ENCODE measurements at regions not wholly inside any gene's neighbourhood (a gene's known extent, or its start where the extent isn't known, plus 50 kb on each side); places are given as distances from the start of the nearest gene placed in this dataset.

- Histone ChIP-seq H3K9me3 (ENCODE audit: control insufficient read depth in 2 of 2, low read length in 2 of 2) (no peaks in the 10 kb centered on the region), H3K9ac (ENCODE audit: low read depth in 1 of 2, low read length in 2 of 2) (no peak overlapping the region), H3K4me3 (ENCODE audit: low read length in 2 of 2) (no peak overlapping the region), H3K27ac (ENCODE audit: low read depth in 2 of 2, low read length in 2 of 2) (no peak overlapping the region), H3K27me3 (ENCODE audit: control insufficient read depth in 2 of 2, insufficient read depth in 2 of 2, low read length in 2 of 2) (no peaks in the 10 kb centered on the region), H3K36me3 (ENCODE audit: control insufficient read depth in 2 of 2, insufficient read depth in 2 of 2, low read length in 2 of 2) (no peaks in the 10 kb centered on the region), H3K4me1 (ENCODE audit: control insufficient read depth in 2 of 2, insufficient read depth in 2 of 2, low read length in 2 of 2) (no peaks in the 10 kb centered on the region)
These were observed 176.5 kb downstream of the CTTN start for GRCh38 chr11:70574725-70575347.

DNA sequence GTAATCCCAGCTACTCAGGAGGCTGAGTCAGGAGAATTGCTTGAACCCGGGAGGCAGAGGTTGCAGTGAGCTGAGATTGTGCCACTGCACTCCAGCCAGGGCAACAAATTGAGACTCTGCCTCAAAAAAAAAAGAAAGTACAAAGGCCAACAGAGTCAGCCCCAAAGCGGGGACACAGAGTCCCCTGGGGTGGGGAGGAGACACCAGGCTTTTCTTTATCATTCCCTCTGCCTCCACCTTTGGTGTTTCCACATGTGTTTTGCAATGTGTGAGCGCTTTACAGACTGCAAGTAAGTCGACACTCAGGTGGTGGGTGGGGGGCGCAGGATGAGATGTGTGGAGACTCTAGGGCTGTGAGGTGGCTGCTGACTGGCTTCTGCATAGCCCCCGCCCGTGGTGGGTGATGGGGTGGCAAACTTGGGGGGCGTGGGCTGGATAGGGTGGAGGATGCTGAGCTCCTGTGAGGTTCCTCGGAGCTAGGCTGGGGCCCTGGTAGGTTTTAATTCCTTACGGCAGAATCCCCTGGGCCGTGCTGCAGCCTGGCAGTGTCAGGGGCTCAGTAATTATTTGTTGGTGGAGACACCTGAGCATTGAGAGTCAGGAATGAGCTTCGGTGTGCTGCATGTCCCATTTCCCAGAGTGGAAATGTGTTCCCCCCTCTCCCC is 177.2 kb downstream of the CTTN start:
- no peak overlapping the region for H3K4me3 ChIP-seq (ENCODE audit: low read length in 2 of 2)
- H3K36me3 ChIP-seq (ENCODE audit: control insufficient read depth in 2 of 2, insufficient read depth in 2 of 2, low read length in 2 of 2): no peaks in the 10 kb centered on the region
- no peaks in the 10 kb centered on the region for H3K4me1 ChIP-seq (ENCODE audit: control insufficient read depth in 2 of 2, insufficient read depth in 2 of 2, low read length in 2 of 2)
- H3K27ac ChIP-seq (ENCODE audit: low read depth in 2 of 2, low read length in 2 of 2): no peak overlapping the region
- H3K27me3 ChIP-seq (ENCODE audit: control insufficient read depth in 2 of 2, insufficient read depth in 2 of 2, low read length in 2 of 2): no peaks in the 10 kb centered on the region
- H3K9ac ChIP-seq (ENCODE audit: low read depth in 1 of 2, low read length in 2 of 2): no peak overlapping the region
- H3K9me3 ChIP-seq (ENCODE audit: control insufficient read depth in 2 of 2, low read length in 2 of 2): no peaks in the 10 kb centered on the region

DNA sequence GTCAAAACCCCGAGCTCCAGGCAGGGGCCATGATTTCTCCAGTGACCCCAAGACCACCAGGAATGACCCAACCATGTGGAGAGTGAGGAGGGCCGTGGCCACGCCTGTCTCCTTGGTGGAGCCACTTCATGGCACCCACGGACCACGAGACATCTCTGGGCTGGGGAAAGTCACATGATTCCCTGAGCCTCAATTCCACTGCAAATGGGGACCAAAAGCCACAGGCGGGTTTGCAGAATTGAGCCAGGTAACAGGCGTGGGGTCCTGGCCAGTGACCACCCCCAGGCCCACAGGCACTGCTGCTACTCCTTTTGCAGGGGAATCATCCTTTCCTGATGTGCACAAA is 178.9 kb downstream of the CTTN start:
- no peaks in the 10 kb centered on the region for H3K4me1 ChIP-seq (ENCODE audit: control insufficient read depth in 2 of 2, insufficient read depth in 2 of 2, low read length in 2 of 2)
- no peaks in the 10 kb centered on the region for H3K36me3 ChIP-seq (ENCODE audit: control insufficient read depth in 2 of 2, insufficient read depth in 2 of 2, low read length in 2 of 2)
- no peaks in the 10 kb centered on the region for H3K27me3 ChIP-seq (ENCODE audit: control insufficient read depth in 2 of 2, insufficient read depth in 2 of 2, low read length in 2 of 2)
- H3K27ac ChIP-seq (ENCODE audit: low read depth in 2 of 2, low read length in 2 of 2): no peak overlapping the region
- H3K4me3 ChIP-seq (ENCODE audit: low read length in 2 of 2): no peak overlapping the region
- no peak overlapping the region for H3K9ac ChIP-seq (ENCODE audit: low read depth in 1 of 2, low read length in 2 of 2)
- H3K9me3 ChIP-seq (ENCODE audit: control insufficient read depth in 2 of 2, low read length in 2 of 2): no peaks in the 10 kb centered on the region

DNA sequence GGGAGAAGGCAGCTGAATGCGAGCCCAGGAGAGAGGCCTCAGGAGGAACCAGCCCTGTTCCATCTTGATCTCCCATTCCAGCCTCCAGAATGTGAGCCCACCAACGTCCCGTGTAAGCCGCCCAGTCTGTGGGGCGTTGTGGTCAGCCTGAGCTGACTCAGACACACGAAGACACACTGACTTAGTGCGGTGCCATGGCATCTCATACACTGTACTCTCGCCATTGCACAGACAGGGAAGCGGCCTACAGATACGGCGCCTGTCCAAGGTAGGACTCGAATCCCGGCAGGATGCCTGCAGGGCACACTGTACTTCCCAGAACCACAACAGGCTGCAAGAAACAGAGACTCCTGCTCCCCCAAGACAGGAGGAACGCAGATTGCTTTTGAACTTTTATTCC is 179.6 kb downstream of the CTTN start:
- no peaks in the 10 kb centered on the region for H3K27me3 ChIP-seq (ENCODE audit: control insufficient read depth in 2 of 2, insufficient read depth in 2 of 2, low read length in 2 of 2)

GRCh38 chr11:70578371-70578770 is 180.0 kb downstream of the CTTN start:
- no peak overlapping the region for H3K27ac ChIP-seq (ENCODE audit: low read depth in 2 of 2, low read length in 2 of 2)
- H3K9me3 ChIP-seq (ENCODE audit: control insufficient read depth in 2 of 2, low read length in 2 of 2): no peaks in the 10 kb centered on the region
- no peaks in the 10 kb centered on the region for H3K4me1 ChIP-seq (ENCODE audit: control insufficient read depth in 2 of 2, insufficient read depth in 2 of 2, low read length in 2 of 2)
- no peak overlapping the region for H3K9ac ChIP-seq (ENCODE audit: low read depth in 1 of 2, low read length in 2 of 2)
- no peaks in the 10 kb centered on the region for H3K36me3 ChIP-seq (ENCODE audit: control insufficient read depth in 2 of 2, insufficient read depth in 2 of 2, low read length in 2 of 2)
- H3K27me3 ChIP-seq (ENCODE audit: control insufficient read depth in 2 of 2, insufficient read depth in 2 of 2, low read length in 2 of 2): no peaks in the 10 kb centered on the region
- no peak overlapping the region for H3K4me3 ChIP-seq (ENCODE audit: low read length in 2 of 2)

More for the DNA sequence above, 179.6 kb downstream of the CTTN start:
- no peak overlapping the region for H3K9ac ChIP-seq (ENCODE audit: low read depth in 1 of 2, low read length in 2 of 2)
- H3K27ac ChIP-seq (ENCODE audit: low read depth in 2 of 2, low read length in 2 of 2): no peak overlapping the region
- H3K4me3 ChIP-seq (ENCODE audit: low read length in 2 of 2): no peak overlapping the region
- H3K4me1 ChIP-seq (ENCODE audit: control insufficient read depth in 2 of 2, insufficient read depth in 2 of 2, low read length in 2 of 2): no peaks in the 10 kb centered on the region
- no peaks in the 10 kb centered on the region for H3K9me3 ChIP-seq (ENCODE audit: control insufficient read depth in 2 of 2, low read length in 2 of 2)
- H3K36me3 ChIP-seq (ENCODE audit: control insufficient read depth in 2 of 2, insufficient read depth in 2 of 2, low read length in 2 of 2): no peaks in the 10 kb centered on the region

- no peak overlapping the region for H3K9ac ChIP-seq (ENCODE audit: low read depth in 1 of 2, low read length in 2 of 2)
- no peaks in the 10 kb centered on the region for H3K27me3 ChIP-seq (ENCODE audit: control insufficient read depth in 2 of 2, insufficient read depth in 2 of 2, low read length in 2 of 2)
- H3K4me1 ChIP-seq (ENCODE audit: control insufficient read depth in 2 of 2, insufficient read depth in 2 of 2, low read length in 2 of 2): no peaks in the 10 kb centered on the region
- no peaks in the 10 kb centered on the region for H3K9me3 ChIP-seq (ENCODE audit: control insufficient read depth in 2 of 2, low read length in 2 of 2)
- H3K36me3 ChIP-seq (ENCODE audit: control insufficient read depth in 2 of 2, insufficient read depth in 2 of 2, low read length in 2 of 2): no peaks in the 10 kb centered on the region
- no peak overlapping the region for H3K4me3 ChIP-seq (ENCODE audit: low read length in 2 of 2)
- H3K27ac ChIP-seq (ENCODE audit: low read depth in 2 of 2, low read length in 2 of 2): no peak overlapping the region
These were observed 180.5 kb downstream of the CTTN start for GRCh38 chr11:70578831-70579230.

- no peak overlapping the region for H3K27ac ChIP-seq (ENCODE audit: low read depth in 2 of 2, low read length in 2 of 2)
- H3K9me3 ChIP-seq (ENCODE audit: control insufficient read depth in 2 of 2, low read length in 2 of 2): no peaks in the 10 kb centered on the region
- H3K36me3 ChIP-seq (ENCODE audit: control insufficient read depth in 2 of 2, insufficient read depth in 2 of 2, low read length in 2 of 2): no peaks in the 10 kb centered on the region
- no peak overlapping the region for H3K4me3 ChIP-seq (ENCODE audit: low read length in 2 of 2)
- H3K27me3 ChIP-seq (ENCODE audit: control insufficient read depth in 2 of 2, insufficient read depth in 2 of 2, low read length in 2 of 2): no peaks in the 10 kb centered on the region
- H3K9ac ChIP-seq (ENCODE audit: low read depth in 1 of 2, low read length in 2 of 2): no peak overlapping the region
- no peaks in the 10 kb centered on the region for H3K4me1 ChIP-seq (ENCODE audit: control insufficient read depth in 2 of 2, insufficient read depth in 2 of 2, low read length in 2 of 2)
These were observed 181.1 kb downstream of the CTTN start for GRCh38 chr11:70579316-70579955.

GRCh38 chr11:70580036-70580805 is 181.9 kb downstream of the CTTN start:
- H3K36me3 ChIP-seq (ENCODE audit: control insufficient read depth in 2 of 2, insufficient read depth in 2 of 2, low read length in 2 of 2): no peaks in the 10 kb centered on the region
- no peak overlapping the region for H3K4me3 ChIP-seq (ENCODE audit: low read length in 2 of 2)
- no peak overlapping the region for H3K9ac ChIP-seq (ENCODE audit: low read depth in 1 of 2, low read length in 2 of 2)
- H3K4me1 ChIP-seq (ENCODE audit: control insufficient read depth in 2 of 2, insufficient read depth in 2 of 2, low read length in 2 of 2): no peaks in the 10 kb centered on the region
- H3K27ac ChIP-seq (ENCODE audit: low read depth in 2 of 2, low read length in 2 of 2): no peak overlapping the region
- H3K27me3 ChIP-seq (ENCODE audit: control insufficient read depth in 2 of 2, insufficient read depth in 2 of 2, low read length in 2 of 2): no peaks in the 10 kb centered on the region
- H3K9me3 ChIP-seq (ENCODE audit: control insufficient read depth in 2 of 2, low read length in 2 of 2): no peaks in the 10 kb centered on the region

- H3K36me3 ChIP-seq (ENCODE audit: control insufficient read depth in 2 of 2, insufficient read depth in 2 of 2, low read length in 2 of 2): no peaks in the 10 kb centered on the region
- H3K27ac ChIP-seq (ENCODE audit: low read depth in 2 of 2, low read length in 2 of 2): no peak overlapping the region
- H3K4me3 ChIP-seq (ENCODE audit: low read length in 2 of 2): no peak overlapping the region
- no peaks in the 10 kb centered on the region for H3K4me1 ChIP-seq (ENCODE audit: control insufficient read depth in 2 of 2, insufficient read depth in 2 of 2, low read length in 2 of 2)
- H3K9me3 ChIP-seq (ENCODE audit: control insufficient read depth in 2 of 2, low read length in 2 of 2): no peaks in the 10 kb centered on the region
- H3K27me3 ChIP-seq (ENCODE audit: control insufficient read depth in 2 of 2, insufficient read depth in 2 of 2, low read length in 2 of 2): no peaks in the 10 kb centered on the region
- no peak overlapping the region for H3K9ac ChIP-seq (ENCODE audit: low read depth in 1 of 2, low read length in 2 of 2)
These were observed 183.9 kb downstream of the CTTN start for GRCh38 chr11:70581991-70582885.
